Dedifferentiated amniotic fluid mesenchymal stem cell (primary cell): ENCODE measurements at regions not wholly inside any gene's neighbourhood (a gene's known extent, or its start where the extent isn't known, plus 50 kb on each side); places are given as distances from the start of the nearest gene placed in this dataset.

Source experiments
- DNase-seq: peaks from one replicate; pipeline ENCODE4 v3.0.0-alpha.2; 2016; ENCODE audit errors: extremely low spot score

DNA sequence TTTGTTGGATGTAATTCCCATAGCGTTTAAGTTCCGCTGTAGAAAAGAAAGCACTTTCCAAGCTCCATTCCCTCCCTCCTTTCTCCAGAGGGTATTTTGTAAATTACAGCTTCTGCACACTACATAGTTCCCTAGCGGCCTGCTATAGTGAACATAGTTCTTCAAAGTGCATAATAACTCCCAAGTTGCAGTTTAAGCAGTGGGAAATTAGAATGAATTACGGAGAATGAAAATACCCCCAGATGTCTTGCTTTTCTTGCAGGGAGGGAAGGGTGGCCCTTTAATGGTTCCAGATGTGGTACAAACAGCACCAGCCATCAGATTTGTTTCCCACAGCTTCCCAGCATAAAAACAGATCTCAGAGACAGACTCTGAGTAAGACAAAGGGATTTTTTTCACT lies 893.9 kb downstream of the SUCLG1 start:
- DNase-seq, result no peak

DNA sequence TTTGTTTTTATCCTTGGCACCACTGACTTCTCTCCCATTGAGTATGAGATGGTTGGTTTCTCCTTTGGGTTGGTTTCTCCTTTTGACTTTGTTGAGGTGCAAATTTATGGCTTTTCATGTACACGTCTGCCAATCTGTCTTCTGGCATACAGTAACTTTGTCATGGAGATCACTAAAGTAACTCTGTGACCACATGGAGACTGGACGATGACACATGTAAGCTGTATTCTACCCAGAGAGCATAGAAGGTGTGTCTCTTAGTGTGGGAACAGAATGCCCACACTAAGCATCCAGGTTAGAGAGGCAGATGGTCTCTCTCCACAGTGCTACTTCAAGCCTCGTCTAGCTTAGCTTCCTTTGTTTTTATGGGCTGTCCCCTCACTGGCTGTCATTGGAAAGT lies 897.5 kb downstream of the SUCLG1 start:
- DNase-seq, result no peak

DNA sequence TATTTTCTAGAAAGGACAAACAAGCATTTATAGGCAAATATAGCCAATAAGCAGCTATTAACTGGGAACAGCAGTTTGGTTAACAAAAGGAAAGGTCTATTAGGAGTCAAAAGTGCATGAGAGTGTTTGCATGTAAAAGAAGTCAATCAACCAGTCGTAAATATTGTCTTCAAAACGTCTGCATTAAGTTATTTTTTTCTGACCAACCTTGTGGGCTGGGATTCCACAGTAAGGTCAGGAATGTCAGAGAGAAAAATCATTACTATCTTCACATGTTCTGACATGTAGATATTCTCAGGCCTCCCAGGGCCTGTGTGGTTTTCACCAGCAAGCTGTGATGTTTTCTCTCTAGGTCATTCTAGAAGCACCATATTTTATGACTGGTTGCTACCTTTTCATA lies 922.5 kb downstream of the SUCLG1 start:
- DNase-seq, result no peak

DNA sequence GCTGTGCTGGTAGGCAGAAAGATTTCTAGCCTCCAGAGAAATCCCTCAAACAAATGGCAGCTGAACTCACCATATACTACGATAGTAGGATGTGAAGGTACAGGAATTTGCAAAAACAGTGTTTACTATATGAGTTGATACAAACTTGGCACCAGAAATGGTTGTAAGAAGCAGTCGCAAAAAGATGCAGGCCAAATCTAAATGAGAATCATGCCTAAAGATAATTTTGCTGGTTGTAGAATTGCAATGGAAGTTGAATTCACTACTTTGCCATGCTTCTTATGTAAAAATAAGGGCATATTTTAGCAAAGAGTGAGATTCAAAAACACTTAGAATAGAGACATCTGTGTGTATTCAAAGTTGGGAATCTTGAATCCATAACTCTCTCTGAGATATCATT lies 924.7 kb downstream of the SUCLG1 start:
- no peak for DNase-seq

DNA sequence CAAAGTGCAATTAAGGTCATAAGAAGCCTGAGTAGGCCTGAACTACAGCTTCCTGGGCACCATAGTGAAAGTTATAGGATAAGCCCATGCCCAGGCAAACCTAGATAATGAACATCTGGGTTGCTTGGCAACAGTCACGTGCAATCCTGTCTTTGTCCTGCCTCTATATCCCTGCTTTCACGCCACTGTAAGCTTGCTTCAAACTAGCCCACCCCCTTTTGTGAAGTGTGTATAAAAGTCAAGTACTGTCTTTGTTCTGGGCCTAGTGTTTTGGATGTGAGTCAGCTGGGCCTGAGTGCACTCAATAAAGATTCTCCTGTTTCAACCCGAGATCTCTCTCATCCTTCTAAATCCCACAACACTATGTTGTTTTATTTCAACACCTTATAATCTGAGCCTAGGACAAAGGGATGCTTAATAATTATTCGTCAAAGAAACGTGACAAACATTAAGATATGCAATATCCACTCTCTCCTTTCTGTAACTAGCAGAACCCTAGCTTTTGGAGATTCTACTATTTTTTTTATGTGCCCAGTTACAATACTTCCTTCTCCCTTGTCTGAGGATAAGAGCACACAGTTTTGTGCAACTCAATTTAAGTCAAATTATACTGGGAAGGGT lies 927.8 kb downstream of the SUCLG1 start:
- no peak for DNase-seq

DNA sequence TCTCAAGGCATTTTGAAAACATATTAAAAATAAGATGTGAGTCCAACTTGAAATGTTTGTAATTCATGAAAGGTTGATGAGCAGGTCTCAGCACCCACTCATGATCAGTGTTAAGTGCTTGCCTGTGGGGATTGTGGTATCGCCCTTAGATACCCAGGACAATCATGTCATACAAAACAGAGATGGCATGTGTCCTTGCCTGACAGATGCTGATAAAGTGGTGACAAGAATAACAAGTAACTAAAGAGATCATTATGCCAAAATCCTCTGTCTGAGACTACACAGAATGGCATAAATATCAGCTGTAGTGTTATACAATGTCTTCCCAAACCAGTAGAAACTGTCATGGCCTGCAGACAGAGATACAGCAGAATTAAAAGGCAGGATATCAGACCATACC lies 930.3 kb downstream of the SUCLG1 start:
- no peak for DNase-seq

DNA sequence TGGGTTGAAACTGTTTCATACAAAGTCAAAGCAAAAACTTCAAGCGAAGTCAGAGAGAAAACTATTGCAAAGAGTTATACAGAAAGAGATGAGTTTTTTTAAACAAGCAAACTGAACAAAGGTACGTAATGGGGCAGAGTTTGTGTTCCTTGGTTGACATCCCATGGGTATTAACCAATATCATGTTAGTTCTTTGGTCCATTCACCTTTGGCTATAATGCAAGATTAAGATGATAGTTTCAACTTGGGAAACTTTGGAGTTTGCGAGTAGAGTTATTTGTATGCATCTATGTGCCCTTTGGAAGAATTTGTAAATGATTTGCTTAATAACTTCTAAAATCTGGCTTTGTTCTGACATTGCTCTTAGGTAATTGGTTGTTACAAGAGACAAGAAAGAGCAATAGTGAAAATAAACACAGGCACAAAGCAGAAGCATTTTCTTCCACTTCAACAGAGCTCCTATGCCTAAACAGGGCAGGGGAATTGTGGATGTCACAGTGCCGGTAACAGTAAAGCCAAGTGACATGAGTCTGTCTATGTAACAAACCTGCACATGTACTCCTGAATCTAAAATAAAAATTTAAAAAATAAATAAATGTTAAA lies 936.1 kb downstream of the SUCLG1 start:
- DNase-seq, result no peak

DNA sequence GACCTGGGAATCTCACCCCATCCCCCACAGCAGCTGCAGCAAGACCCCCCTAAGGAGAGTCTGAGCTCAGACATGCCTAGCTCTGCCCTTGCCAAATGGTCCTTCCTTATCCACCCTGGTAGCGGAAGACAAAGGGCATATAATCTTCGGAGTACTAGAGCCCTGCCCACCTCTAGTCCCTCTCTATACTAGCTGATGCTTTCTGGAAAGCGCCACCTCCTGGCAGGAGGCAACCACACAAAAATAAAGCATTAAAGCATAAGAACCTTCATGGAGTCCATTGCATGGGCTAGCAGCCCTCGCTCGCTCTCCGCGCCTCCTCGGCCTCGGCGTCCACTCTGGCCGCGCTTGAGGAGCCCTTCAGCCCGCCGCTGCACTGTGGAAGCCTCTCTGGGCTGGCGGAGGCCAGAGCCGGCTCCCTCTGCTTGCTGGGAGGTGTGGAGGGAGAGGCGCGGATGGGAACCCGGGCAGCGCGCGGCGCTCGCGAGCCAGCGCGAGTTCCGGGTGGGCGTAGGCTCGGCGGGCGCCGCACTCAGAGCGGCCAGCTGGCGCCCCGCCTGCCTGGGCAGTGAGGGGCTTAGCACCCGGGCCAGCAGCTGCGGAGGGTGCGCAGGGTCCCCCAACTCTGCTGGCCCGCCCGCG lies 941.2 kb downstream of the SUCLG1 start:
- no peak for DNase-seq

DNA sequence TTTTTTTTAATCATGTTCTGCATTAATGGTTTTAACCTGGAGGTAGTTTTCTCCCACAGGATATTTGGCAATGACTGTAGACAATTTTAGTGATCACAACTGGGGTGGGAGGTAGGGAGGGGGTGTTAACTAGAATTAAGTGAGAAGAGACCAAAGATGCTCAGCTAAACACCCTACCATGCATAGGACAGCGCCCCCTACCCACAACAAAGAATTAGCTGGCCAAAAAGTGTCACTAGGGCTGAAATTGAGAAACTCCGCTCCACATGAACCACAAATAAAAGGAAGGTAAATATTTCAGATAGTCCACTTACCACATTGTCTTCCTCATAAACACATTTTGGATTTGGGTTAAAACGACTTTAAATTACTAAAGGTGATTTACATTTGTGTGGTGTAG lies 942.6 kb downstream of the SUCLG1 start:
- no peak for DNase-seq

DNA sequence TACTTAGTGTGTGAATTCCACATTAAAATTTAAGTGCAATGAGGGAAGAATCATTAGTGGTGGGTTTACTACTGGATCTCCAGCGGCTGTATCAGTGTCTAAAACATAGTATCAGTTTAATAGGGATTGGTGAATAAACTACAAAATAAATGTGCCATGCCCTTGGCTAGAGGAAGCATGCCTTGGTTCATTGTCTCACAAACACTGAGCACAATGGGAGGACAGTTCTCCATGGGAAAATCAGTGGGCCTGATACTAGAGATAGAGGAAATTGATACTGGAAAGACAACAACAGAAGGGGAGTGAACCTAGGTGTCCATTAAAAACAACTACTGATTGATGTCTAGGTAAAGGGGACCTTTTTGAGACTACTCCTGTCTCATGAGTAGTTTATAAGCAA lies 971.6 kb downstream of the SUCLG1 start:
- no peak for DNase-seq

DNA sequence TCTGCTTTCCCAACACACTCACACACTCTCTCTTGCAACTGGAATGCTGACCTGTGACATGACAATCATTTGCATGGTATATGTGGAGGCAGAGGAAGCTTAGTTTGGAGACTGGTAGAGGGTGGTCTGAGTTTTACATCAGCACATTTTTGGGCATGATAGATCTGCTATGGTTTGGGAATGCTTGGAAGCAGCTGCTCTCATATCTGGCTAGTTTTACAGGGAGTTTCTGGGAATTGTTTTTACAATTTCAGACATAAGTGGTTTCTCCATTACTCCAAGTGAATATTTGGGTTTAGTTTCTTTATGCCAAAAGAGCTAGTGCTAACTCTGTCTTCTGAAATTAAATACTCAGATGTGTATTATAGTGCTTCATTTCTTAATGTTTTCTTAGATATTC lies 977.6 kb downstream of the SUCLG1 start:
- no peak for DNase-seq

DNA sequence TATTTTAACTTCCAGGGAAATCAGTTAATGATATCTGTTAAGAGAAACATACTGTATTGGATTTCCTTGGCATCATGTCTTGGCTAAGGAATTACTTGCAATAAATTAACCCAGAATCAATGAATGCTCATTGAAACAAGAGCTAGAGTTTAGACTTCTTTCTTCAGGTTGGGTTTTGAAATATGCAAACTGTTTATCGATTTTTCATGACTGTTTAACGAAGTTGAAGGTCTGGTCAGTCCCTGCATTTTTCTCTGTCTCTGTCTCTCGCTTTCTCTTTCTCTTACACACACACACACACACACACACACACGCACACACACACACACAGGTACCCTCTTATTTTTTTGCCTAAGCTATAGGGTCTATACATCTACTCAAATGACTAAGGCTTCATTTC lies 981.0 kb downstream of the SUCLG1 start:
- no peak for DNase-seq

DNA sequence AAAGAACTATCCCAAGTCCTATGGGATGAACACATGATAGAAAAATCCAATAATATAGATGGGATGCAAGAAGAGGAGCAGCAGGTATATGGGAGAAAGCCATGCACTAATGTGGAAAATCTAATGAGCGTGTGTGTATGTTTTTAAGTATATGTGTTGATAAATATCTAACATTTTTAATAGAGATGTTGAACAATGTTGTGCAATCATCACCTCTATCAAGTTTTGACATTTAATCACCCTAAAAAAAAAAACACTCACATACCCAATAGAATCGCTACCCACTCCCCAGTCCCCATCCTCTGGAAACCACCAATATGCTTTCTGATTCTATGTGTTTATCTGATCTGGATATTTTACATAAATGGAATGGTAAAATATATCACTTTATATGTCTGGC lies 983.7 kb downstream of the SUCLG1 start:
- DNase-seq, result no peak

DNA sequence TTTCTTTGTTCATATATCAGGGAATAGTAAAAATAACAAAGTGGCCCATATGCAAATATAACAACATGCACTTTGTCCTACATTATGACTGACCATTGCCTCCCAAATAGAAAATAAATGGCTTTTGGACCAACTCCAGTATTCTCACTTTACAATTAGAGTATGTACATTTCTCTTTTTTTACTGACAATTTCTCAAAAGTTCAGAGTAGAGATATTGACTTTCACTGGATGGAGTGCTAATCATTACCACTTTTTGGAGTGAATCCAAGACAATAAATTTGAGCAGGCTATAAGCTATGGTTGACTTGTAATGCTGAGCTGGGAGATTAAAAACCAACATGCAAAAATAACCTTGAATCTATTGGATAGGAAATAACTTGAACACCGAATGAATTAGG lies 987.4 kb downstream of the SUCLG1 start:
- DNase-seq, result no peak

DNA sequence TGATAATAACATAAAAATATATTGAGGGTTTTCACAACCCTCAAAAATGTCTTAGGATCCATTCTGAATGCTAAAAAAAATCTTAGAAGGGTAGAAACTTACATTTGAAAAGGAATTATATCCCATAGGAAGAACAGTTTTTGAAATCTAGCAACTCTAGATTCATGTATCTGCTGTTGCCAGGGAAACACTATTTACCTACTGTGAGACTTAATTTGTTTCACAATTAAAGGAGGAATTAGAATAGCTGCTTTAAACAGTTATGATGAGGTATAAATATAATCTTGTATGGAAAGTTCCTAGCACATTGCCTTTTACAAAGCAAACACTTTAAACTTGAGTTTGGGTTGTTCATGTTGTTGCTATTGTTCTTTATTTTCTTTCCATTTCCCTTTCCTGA lies 988.2 kb downstream of the SUCLG1 start:
- DNase-seq, result no peak

DNA sequence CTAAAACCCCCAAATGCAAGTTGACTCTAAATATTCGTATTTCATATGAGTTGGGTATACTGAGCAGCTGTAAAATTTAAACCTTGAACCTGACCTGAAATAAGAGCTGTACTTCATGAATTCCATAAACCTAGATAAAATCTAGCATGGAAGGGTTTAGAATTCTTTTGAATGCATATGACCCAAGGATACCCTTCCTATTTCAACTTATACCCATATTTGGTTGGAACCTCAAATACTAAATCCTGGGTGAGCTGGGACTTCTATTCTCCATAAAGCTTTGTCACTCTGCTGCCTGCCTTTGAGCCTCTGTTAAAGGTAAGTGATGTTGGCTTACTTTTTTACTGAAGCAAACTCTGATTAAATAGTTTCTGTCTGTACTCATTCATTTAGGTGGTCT lies 994.6 kb downstream of the SUCLG1 start:
- no peak for DNase-seq

DNA sequence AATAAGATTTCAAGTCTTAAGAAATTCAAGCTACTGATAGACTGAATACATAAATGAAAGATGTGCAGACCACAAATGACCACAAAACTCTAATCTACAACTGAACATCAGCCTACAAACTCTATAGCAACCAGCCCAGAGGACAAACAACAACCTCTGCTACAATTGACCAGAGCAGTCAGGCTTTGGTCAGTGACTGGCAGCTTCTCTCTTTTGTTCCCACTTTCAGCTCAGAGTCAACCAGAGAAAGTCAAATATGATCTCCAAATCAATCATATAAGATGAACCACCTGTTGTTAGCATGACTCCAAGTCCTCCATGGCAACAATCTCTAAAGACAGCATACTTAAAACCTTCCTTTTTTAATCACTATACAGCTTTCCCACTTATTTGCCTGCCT lies 996.2 kb downstream of the SUCLG1 start:
- no peak for DNase-seq

DNA sequence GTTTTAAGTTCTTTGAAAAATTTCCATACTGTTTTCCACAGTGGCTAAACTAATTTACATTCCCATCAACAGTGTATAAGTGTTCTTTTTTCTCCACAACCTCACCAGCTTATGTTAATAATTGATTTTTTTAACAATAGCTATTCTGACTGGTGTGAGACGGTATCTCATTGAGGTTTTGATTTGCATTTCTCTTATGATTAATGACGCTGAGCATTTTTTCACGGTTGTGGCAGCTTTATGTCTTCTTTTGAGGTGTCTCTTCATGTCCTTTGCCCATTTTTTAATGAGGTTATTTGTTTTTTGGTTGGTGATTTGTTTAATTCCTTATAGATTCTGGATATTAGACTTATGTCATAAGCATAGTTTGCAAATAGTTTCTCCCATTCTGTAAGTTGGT lies 997.9 kb downstream of the SUCLG1 start:
- no peak for DNase-seq

DNA sequence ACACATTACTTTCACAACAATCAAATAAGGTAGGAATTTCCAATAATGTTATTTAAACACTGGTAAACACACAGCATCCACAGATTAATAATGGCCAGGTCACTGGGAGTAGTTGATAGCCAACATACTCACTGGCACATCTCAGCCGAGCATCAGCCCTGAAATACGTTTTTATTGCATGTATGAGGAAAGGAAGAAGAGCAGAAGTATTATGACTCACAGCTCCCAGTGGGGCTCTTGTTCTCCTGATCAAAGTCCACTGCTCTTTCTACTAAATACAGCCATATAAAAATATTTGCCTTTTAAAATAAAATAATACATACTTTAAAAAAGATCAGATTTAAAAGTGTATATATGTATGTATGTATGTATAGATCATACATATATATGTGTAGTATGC lies 999.6 kb downstream of the SUCLG1 start:
- DNase-seq, result no peak

DNA sequence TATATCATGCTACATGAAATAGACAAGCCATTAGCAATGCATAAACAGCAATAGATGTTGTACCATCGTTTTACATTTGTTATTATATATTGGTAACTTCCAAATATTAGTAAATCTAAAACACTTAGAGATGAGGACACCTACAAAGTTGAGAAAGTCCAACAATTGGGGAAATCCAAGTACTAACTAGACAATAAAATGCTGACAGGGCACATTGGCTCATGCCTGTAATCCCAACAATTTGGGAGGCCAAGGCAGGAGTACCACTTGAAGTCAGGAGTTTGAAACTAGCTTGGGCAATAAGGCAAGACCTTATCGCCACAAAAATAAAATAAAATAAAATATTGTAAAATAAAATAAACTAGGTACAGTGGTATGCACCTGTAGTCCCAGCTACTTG lies 1023.1 kb downstream of the SUCLG1 start:
- DNase-seq, result no peak

DNA sequence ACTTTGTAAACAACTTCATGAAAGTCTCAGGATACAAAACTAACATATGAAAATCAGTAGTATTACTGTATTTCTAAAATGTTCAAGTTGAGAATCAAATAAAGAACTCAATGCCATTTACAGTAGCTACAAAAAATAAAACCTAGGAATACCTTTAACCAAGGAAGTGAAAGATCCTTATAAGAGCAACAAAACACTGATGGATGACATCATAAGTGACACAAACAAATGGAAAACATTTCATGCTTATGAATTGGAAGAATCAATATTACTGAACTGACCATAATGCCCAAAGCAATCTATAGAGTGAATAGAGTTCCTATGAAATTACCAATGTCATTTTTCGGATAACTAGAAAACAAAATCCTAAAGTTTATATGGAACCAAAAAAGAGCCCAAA lies 1038.1 kb downstream of the SUCLG1 start:
- no peak for DNase-seq

DNA sequence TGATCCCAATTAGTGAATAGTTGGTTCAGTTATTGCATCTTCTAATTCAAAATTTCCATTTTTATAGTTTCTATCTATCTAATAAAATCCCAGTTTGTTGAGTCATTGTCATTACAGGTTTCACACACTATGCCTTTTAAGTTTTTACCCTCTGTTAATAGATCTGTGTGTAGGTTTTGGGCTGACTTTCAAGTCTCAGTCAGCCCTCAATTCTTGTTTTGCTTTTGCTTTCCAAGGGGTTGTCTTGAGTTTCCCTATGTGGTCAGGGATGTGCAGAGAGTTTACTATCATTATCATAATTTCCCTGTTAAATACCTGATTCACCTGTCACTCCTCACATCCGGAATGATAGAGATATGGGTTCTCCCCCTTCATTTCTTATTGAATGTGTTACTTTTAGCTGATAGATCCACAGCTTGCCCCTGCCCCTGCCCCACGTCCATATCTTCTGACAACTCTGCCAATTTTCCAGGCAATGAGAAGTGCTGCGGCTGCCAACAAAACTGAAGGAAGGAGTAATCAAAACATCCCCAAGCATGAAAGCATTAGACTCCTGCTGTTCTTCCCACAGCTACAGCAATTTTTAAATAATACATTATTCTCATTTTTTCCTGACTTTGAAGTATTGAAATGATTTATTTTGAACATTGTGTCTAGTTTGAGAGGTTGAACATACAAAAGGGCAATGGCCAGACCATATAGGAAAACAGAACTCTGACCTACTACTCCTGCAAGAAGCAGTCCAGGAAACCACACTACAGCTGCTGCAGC lies 1064.8 kb downstream of the SUCLG1 start:
- DNase-seq, result no peak

DNA sequence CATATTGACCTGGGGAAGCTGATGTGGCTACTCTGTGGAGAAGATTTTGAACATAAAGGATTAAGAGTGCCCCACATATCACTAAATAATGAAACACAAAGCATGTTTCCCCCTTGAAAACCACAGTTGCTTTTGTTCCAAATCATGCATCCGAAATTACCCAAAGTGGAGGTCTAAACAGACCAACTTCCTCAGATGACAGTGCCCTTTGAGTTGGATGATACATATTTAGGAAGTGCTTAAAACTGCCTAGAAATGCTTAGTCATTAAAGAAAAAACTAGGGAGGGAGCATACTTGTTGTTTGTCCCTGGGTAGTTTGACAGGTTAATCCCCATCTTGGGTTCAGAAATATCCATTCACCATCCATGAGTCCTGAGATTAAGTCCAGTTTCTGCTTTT lies 1070.3 kb downstream of the SUCLG1 start:
- no peak for DNase-seq
